MM.1S (cell line): ENCODE measurements at regions not wholly inside any gene's neighbourhood (a gene's known extent, or its start where the extent isn't known, plus 50 kb on each side); places are given as distances from the start of the nearest gene placed in this dataset.

Source experiments
- DNase-seq: peaks from one replicate; pipeline ENCODE4 v3.0.0-alpha.2; 2015
- H2AFZ ChIP-seq: fragments of 300-600 bp; sonication (generic); 2 replicates; pipeline ENCODE4 v1.6.0; 2016; ENCODE audit warnings: antibody characterized with exemption, low read length
- H3F3A ChIP-seq: fragments of 300-600 bp; sonication (generic); 2 replicates; pipeline ENCODE4 v1.6.1; 2016; ENCODE audit warnings: mild to moderate bottlenecking, antibody characterized with exemption, low read length, moderate library complexity, mixed read lengths; ENCODE audit not compliant: insufficient read depth
- H3K27ac ChIP-seq: fragments of 300-600 bp; sonication (generic); 2 replicates; pipeline ENCODE4 v1.5.1; 2016; ENCODE audit warnings: mild to moderate bottlenecking, low read length
- H3K27me3 ChIP-seq: fragments of 300-600 bp; sonication (generic); replicated peaks from 2 replicates; pipeline ENCODE4 v1.6.0; 2016; ENCODE audit warnings: low read length; ENCODE audit not compliant: insufficient read depth
- H3K36me3 ChIP-seq: fragments of 300-600 bp; sonication (generic); replicated peaks from 2 replicates; pipeline ENCODE4 v1.6.1; 2016; ENCODE audit warnings: mild to moderate bottlenecking, low read length, mixed read lengths; ENCODE audit not compliant: insufficient read depth
- H3K4me1 ChIP-seq: fragments of 300-600 bp; sonication (generic); 2 replicates; pipeline ENCODE4 v1.6.1; 2016; ENCODE audit warnings: low read length, mixed read lengths
- H3K4me2 ChIP-seq: fragments of 300-600 bp; sonication (generic); 2 replicates; pipeline ENCODE4 v1.6.0; 2016; ENCODE audit warnings: low read depth, low read length
- H3K4me3 ChIP-seq: fragments of 300-600 bp; sonication (generic); 2 replicates; pipeline ENCODE4 v1.5.1; 2016; ENCODE audit warnings: low read length, mixed read lengths
- H3K79me2 ChIP-seq: fragments of 300-600 bp; sonication (generic); 2 replicates; pipeline ENCODE4 v1.6.1; 2016; ENCODE audit warnings: mixed run types, low read length, mixed read lengths
- H3K9ac ChIP-seq: fragments of 300-600 bp; sonication (generic); 2 replicates; pipeline ENCODE4 v1.6.1; 2016; ENCODE audit warnings: low read length, mixed read lengths
- H3K9me2 ChIP-seq: fragments of 300-600 bp; sonication (generic); replicated peaks from 2 replicates; pipeline ENCODE4 v1.6.1; 2016; ENCODE audit warnings: mild to moderate bottlenecking, low read length, mixed read lengths; ENCODE audit not compliant: insufficient read depth
- H3K9me3 ChIP-seq: fragments of 300-600 bp; sonication (generic); replicated peaks from 2 replicates; pipeline ENCODE4 v1.6.1; 2016; ENCODE audit warnings: mild to moderate bottlenecking, low read length, mixed read lengths; ENCODE audit not compliant: insufficient read depth
- H4K20me1 ChIP-seq: fragments of 300-600 bp; sonication (generic); 2 replicates; pipeline ENCODE4 v1.6.1; 2016; ENCODE audit warnings: mild to moderate bottlenecking, low read length, moderate library complexity, mixed read lengths; ENCODE audit not compliant: insufficient read depth
- CTCF ChIP-seq: fragments of 300-600 bp; sonication (generic); IDR thresholded peaks from 2 replicates; pipeline ENCODE4 v1.5.1; 2016; ENCODE audit warnings: antibody characterized with exemption, low read length, mixed read lengths
- EZH2 ChIP-seq: fragments of 300-600 bp; sonication (generic); optimal IDR thresholded peaks from 2 replicates; pipeline ENCODE3; 2017; ENCODE audit warnings: low read depth, mild to moderate bottlenecking, antibody characterized with exemption, low read length, mixed read lengths
- EZH2phosphoT487 ChIP-seq: fragments of 300-600 bp; sonication (generic); IDR thresholded peaks from 2 replicates; pipeline ENCODE4 v1.6.1; 2018; ENCODE audit warnings: antibody characterized with exemption, low read length

- Histone ChIP-seq H3K4me3 (no peak overlapping the region), H3F3A (no peaks in the 10 kb centered on the region), H3K27me3 (no peaks in the 10 kb centered on the region), H3K9me3 (no peaks in the 10 kb centered on the region), H3K27ac (no peak overlapping the region), H3K36me3 (no peaks in the 10 kb centered on the region), H4K20me1 (no peaks in the 10 kb centered on the region), H3K4me1 (no peaks in the 10 kb centered on the region), H3K9ac (no peak overlapping the region), H3K79me2 (no peaks in the 10 kb centered on the region), H2AFZ (no peak overlapping the region), H3K9me2 (no peaks in the 10 kb centered on the region), H3K4me2 (no peak overlapping the region)
- TF ChIP-seq EZH2phosphoT487 (no peak), EZH2 (no peak), CTCF (no peak)
- DNase-seq = no peak
Measured at GRCh38 chr2:175640655-175641054, 361.4 kb downstream of the LNPK start.

- Histone ChIP-seq H4K20me1 (no peaks in the 10 kb centered on the region), H3K27me3 (no peaks in the 10 kb centered on the region), H3K9me3 (no peaks in the 10 kb centered on the region), H3K4me1 (no peaks in the 10 kb centered on the region), H3F3A (no peaks in the 10 kb centered on the region), H3K27ac (no peak overlapping the region), H3K9me2 (no peaks in the 10 kb centered on the region), H3K4me3 (no peak overlapping the region), H3K4me2 (no peak overlapping the region), H3K79me2 (no peaks in the 10 kb centered on the region), H3K36me3 (no peaks in the 10 kb centered on the region), H3K9ac (no peak overlapping the region), H2AFZ (no peak overlapping the region)
- TF ChIP-seq CTCF = no peak
- no peak for TF ChIP-seq EZH2phosphoT487
- no peak for TF ChIP-seq EZH2
- DNase-seq = no peak
Measured at GRCh38 chr2:175633227-175633626, 368.8 kb downstream of the LNPK start.

- Histone ChIP-seq H3K79me2 (no peaks in the 10 kb centered on the region), H3K9me3 (no peaks in the 10 kb centered on the region), H3F3A (no peaks in the 10 kb centered on the region), H3K9me2 (no peaks in the 10 kb centered on the region), H3K36me3 (no peaks in the 10 kb centered on the region), H3K4me1 (no peaks in the 10 kb centered on the region), H3K27ac (no peak overlapping the region), H3K4me3 (no peak overlapping the region), H3K4me2 (no peak overlapping the region), H4K20me1 (no peaks in the 10 kb centered on the region), H2AFZ (no peak overlapping the region), H3K27me3 (no peaks in the 10 kb centered on the region), H3K9ac (no peak overlapping the region)
- DNase-seq = no peak
- no peak for TF ChIP-seq EZH2
- TF ChIP-seq CTCF = no peak
- no peak for TF ChIP-seq EZH2phosphoT487
Measured at GRCh38 chr2:175631245-175631623, 370.8 kb downstream of the LNPK start.
